Activated naive CD4-positive, alpha-beta T cell treated with anti-CD3 and anti-CD28 coated beads, Interleukin-2, amount 10 ng/mL, durations not matched to agents 7 days and 5 days (primary cell): ENCODE measurements at regions not wholly inside any gene's neighbourhood (a gene's known extent, or its start where the extent isn't known, plus 50 kb on each side); places are given as distances from the start of the nearest gene placed in this dataset.

Experiments
- CTCF ChIA-PET: fragments of 350-600 bp; sonication (Branson Sonifier 250); formaldehyde crosslinking; loops from one replicate; lab custom pipeline; 2021; ENCODE audit warnings: antibody characterized with exemption; lab: Charles Lee
- DNase-seq: peaks from one replicate; pipeline ENCODE4 v3.0.0-alpha.2; 2020
- H3K27ac Mint-ChIP-seq: one replicate; pipeline ENCODE4 v1.8.0; 2021; ENCODE audit warnings: mild to moderate bottlenecking, moderate library complexity, mixed read lengths
- H3K27me3 Mint-ChIP-seq: one replicate; pipeline ENCODE4 v1.8.0; 2021; ENCODE audit warnings: mild to moderate bottlenecking, mixed read lengths
- H3K36me3 Mint-ChIP-seq: one replicate; pipeline ENCODE4 v1.8.0; 2021; ENCODE audit warnings: mixed read lengths
- H3K4me1 Mint-ChIP-seq: one replicate; pipeline ENCODE4 v1.8.0; 2021; ENCODE audit warnings: mixed read lengths
- H3K4me3 Mint-ChIP-seq: one replicate; pipeline ENCODE4 v1.8.0; 2021; ENCODE audit warnings: mild to moderate bottlenecking, moderate library complexity, mixed read lengths
- H3K9me3 Mint-ChIP-seq: one replicate; pipeline ENCODE4 v1.8.0; 2021; ENCODE audit warnings: mixed read lengths

DNA sequence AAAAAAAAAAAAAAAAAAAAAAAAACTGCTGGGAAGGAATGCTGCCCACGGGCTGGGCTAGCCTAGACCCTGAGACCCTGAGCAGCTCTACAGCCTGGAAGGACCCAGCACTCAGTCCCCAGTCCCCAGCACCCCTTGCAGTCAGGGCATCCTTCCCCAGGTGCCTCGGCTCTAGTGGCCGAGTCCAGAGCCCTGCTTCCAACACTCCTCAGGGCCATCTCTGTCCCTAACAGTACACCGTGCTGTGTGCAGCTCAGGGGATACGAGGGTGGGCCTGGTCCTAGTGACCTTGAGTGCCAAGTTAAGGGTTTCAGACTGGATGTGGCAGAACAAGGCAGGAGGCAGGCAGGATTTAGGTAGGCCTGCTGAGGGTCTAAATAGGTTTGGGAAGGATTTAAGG, 50.2 kb upstream of the LRP8 start:
- Mint-ChIP-seq H3K4me1 (no peaks in the 10 kb centered on the region), H3K36me3 (no peaks in the 10 kb centered on the region), H3K27me3 (peaks cover 55% of the 10 kb centered on the region), H3K9me3 (no peaks in the 10 kb centered on the region), H3K4me3 (no peak overlapping the region), H3K27ac (no peak overlapping the region)
- CTCF ChIA-PET: no interaction called here
- DNase-seq: peak; percentile 17

DNA sequence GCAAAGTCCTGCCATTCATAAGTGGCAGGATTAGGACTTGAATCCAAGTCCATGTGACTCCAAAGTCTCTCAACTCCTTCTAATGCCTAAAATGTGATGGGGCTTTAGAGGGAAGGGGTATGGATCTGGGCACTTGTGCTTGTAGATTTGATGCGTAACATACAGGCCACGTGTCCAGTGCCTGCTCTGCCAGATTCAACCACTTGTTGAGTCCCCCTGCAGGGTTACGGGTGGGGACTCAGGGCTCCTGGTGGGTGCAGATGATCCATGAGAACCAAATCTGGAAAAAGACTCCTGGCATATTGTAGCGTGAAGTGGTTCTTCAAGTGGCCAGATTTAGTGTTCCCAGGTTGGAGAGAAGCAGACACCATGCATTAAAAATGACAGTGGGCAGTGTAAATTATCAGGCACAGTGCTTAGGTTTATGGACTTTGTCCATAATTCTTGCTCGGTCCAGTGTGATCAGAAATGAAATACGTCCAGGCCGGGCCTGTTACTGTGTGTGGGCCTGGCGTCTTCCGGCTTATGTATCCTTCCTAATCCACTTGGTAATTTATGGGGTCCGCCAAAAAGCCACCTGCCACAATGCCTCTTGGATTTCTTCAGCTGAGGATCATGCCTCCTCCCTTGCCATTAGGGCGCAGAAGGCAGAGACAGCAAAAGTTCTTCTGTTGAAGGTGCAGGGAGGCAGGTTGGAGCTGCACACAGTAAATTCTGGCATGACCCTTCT, 51.2 kb upstream of the LRP8 start:
- H3K27ac Mint-ChIP-seq: no peak overlapping the region
- no peaks in the 10 kb centered on the region for H3K9me3 Mint-ChIP-seq
- no peaks in the 10 kb centered on the region for H3K4me1 Mint-ChIP-seq
- H3K36me3 Mint-ChIP-seq: no peaks in the 10 kb centered on the region
- H3K27me3 Mint-ChIP-seq: peaks cover 65% of the 10 kb centered on the region
- no peak overlapping the region for H3K4me3 Mint-ChIP-seq
- CTCF ChIA-PET: no interaction called here
- peak; percentile 11 for DNase-seq

DNA sequence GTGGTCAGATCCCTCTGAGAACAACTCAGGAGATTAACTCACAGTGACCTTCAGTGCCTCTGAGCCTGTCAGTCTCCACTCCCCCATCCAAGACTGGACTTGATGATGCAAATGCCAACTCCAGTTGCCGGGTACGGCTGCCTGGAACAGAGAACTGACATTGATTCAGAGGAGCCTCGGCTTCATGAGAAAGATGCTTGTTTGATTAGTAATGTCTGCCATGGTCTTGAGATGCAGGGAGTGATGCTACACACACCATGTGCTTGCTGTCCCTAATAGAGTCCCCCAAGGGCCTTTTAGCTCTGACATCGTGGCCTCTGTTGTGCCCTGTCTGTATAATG, 51.8 kb upstream of the LRP8 start:
- no peak overlapping the region for H3K4me3 Mint-ChIP-seq
- H3K36me3 Mint-ChIP-seq: no peaks in the 10 kb centered on the region
- DNase-seq: peak; percentile 2
- peaks cover 65% of the 10 kb centered on the region for H3K27me3 Mint-ChIP-seq
- H3K27ac Mint-ChIP-seq: no peak overlapping the region
- H3K4me1 Mint-ChIP-seq: no peaks in the 10 kb centered on the region
- H3K9me3 Mint-ChIP-seq: no peaks in the 10 kb centered on the region
- CTCF ChIA-PET: no interaction called here

DNA sequence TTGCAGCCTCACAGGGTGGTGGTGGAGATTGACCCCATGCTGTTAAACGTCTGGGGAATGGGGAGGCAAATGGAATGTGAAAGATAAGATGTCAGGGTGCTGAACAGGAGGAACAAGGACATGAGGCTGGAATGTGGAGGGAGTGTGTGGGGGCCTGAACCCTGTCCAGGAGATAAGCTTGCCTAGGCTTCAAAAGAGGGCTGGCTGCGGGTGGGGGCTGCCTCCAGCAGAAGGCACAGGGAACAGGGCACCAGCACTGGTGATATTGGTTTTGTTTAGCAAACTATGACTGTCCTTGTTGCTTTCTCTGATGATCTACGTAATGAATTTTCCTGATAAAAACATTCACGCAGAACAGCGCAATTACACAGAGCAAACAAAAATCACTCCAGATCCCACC, 52.4 kb upstream of the LRP8 start:
- DNase-seq: no peak
- no peaks in the 10 kb centered on the region for H3K4me1 Mint-ChIP-seq
- no peaks in the 10 kb centered on the region for H3K36me3 Mint-ChIP-seq
- H3K4me3 Mint-ChIP-seq: no peak overlapping the region
- CTCF ChIA-PET: no interaction called here
- peaks cover 67% of the 10 kb centered on the region for H3K27me3 Mint-ChIP-seq
- H3K27ac Mint-ChIP-seq: no peak overlapping the region
- no peaks in the 10 kb centered on the region for H3K9me3 Mint-ChIP-seq

DNA sequence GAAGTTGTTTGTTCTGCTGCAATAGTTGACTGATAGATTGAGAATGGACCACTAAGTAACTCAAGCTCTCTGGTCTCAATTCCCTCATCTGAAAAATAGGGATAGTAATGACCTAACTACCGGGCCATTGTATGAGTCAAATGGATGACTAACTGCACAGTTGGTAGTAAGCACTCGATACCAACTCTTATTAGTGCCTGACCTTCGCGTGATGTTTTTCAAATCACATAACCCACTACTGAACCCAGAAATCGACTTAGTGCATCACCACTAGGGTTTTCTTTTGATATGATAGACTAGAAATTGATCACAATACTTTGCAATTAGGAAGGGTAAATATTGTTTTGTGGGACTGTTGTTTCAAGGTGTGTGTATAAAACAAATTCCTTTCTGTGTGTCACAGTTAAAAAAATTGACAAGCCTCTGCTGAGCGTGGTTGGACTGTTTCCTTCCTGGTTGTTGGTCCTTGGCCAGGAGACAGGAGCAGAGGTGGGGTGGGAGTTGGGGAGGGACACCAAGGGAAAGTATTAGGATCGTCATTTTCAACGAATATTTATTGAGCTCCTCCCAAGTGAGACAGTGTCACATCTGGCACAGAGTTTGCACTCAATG, 54.0 kb upstream of the LRP8 start:
- CTCF ChIA-PET: no interaction called here
- Mint-ChIP-seq H3K36me3 (no peaks in the 10 kb centered on the region), H3K4me3 (no peak overlapping the region), H3K4me1 (no peaks in the 10 kb centered on the region), H3K27me3 (peaks cover 71% of the 10 kb centered on the region), H3K9me3 (no peaks in the 10 kb centered on the region), H3K27ac (no peak overlapping the region)
- DNase-seq: no peak

DNA sequence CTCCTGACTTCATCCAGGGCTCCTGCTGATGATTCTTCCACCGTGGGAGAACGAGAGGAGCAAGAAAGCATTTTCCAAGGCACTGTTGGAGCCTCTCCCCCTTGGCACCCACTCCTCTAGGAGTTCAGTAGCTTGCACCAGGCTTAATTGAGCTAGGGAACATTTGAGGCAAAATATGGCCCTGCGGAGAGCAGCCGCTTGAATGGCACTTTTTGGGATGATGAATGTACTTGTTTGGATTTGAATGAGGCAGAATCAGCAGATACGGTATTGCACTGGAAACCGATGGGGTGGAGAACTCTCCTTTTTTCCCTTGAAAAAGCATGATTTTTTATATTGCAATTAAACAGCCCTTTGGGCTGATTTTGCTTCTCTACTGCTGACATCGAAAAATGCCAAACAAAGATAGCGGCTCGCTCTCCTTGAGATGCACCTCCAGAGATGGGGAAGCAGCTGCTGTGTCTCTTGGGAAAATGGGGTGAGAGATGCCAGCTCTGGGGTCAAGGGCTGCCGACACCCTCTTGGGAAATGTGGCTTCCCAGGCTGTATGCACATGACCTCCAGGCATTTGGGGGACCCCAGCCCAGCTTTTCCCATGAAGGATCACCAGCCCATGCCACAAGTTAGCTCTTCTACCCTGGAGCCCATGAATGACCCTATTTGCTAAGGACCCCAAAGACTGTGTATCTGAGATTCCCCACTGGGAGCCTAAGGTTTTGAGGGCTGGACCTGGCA, 55.4 kb upstream of the LRP8 start:
- DNase-seq: no peak
- Mint-ChIP-seq H3K4me3 (no peak overlapping the region), H3K27ac (no peak overlapping the region), H3K27me3 (peaks cover 64% of the 10 kb centered on the region), H3K36me3 (no peaks in the 10 kb centered on the region), H3K9me3 (peaks cover 3% of the 10 kb centered on the region), H3K4me1 (no peaks in the 10 kb centered on the region)
- CTCF ChIA-PET: no interaction called here

DNA sequence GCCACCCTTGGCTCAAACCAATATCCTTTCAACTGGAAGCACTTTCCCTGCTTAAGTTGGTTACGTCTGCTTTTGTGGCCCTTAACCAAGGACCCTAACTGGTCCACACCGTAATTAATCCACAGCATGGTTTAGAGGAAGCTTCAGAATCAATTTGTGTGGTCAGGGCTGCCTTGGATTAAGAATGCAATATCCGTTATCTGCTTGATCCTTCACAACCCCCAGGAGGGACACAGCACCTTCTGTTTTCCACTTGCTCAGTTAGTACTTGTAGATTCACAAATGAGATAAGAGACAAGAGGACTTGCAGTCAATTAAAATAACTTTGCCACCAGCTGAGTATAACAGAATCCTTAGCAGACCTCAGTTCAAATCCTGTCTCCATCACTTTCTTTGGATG, 56.9 kb upstream of the LRP8 start:
- Mint-ChIP-seq H3K36me3 (no peaks in the 10 kb centered on the region), H3K4me3 (no peak overlapping the region), H3K4me1 (no peaks in the 10 kb centered on the region), H3K27me3 (peaks cover 66% of the 10 kb centered on the region), H3K27ac (no peak overlapping the region), H3K9me3 (peaks cover 3% of the 10 kb centered on the region)
- no peak for DNase-seq
- CTCF ChIA-PET: no interaction called here

DNA sequence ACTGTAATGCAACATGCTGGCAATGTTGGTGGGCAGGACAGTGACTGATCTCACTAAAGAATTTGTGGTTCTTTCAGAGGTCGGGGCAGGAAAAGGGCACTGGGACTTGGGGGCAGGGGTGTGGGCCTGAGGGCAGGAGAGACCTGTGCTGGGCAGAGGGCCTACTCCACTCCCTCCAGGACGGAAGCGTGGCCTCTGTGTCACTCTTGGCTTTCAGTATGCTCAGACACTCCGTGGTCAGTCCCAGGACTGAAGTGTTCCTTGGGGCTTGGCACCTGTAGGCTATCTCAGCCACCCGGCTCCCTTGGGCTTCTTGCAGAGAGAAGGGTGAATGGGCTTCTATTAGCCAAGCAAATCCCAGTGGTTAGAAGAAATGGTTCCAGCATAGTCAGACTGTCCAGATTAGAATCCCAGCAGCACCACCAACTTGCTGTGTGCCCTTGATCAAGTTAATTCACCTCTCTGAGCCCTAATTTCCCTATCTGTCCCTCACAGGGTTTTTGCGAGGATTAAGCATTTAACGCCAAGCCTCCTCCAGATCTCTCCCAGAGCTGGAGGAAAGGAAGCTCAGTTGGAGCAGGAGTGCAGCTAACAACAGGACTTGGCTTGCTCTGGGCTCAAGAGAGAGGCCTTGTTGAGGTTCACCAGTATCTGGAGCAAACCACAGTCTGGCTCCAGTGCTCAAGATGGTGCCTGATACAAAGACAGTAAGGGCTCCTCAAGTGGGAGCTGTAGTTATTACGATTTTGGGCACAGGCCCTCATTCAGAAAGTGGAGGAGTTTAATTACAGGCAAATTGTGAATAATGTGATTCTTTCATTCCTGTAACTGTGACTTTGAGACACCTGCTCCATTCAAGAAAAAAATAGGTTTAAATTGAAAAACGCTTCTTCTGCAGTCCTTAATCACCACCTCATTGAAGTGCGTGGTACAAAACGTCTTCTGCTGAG, 57.7 kb upstream of the LRP8 start:
- Mint-ChIP-seq H3K9me3 (peaks cover 3% of the 10 kb centered on the region), H3K27me3 (peaks cover 66% of the 10 kb centered on the region)
- CTCF ChIA-PET: interaction anchor here (1.1 to 1.2 kb wide), 2 partner anchors 18 to 107 kb away, joined by 3 to 4 read pairs; no protein-coding TSS in a partner anchor

DNA sequence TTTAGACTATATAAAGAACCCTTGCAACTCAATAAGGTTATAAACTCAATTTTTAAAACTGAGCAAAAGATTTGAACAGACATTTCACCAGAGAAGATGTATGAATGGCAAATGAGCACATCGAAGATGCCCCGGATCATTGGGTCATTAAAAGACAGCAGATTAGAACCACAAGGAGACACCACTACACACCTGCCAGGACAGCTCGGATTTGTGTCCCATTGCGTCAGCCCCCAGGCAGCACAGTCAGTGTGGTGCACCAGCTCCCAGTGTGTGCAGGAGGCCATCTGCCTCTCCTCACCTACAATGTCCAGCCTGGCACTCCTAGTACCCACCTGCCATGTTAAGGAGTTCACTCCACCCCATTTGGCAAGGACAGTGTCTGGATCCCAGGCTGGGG, 61.1 kb upstream of the LRP8 start:
- H3K4me3 Mint-ChIP-seq: no peak overlapping the region
- no peak overlapping the region for H3K27ac Mint-ChIP-seq
- DNase-seq: no peak
- CTCF ChIA-PET: interaction anchor here (1.1 to 9.7 kb wide), 2 partner anchors 109 to 123 kb away, joined by 3 to 141 read pairs; no protein-coding TSS in a partner anchor
- H3K36me3 Mint-ChIP-seq: no peaks in the 10 kb centered on the region
- peaks cover 51% of the 10 kb centered on the region for H3K27me3 Mint-ChIP-seq
- peaks cover 3% of the 10 kb centered on the region for H3K9me3 Mint-ChIP-seq
- no peaks in the 10 kb centered on the region for H3K4me1 Mint-ChIP-seq

More for the DNA sequence above, 57.7 kb upstream of the LRP8 start:
- no peak for DNase-seq
- H3K4me3 Mint-ChIP-seq: no peak overlapping the region
- no peak overlapping the region for H3K27ac Mint-ChIP-seq
- no peaks in the 10 kb centered on the region for H3K4me1 Mint-ChIP-seq
- H3K36me3 Mint-ChIP-seq: no peaks in the 10 kb centered on the region

DNA sequence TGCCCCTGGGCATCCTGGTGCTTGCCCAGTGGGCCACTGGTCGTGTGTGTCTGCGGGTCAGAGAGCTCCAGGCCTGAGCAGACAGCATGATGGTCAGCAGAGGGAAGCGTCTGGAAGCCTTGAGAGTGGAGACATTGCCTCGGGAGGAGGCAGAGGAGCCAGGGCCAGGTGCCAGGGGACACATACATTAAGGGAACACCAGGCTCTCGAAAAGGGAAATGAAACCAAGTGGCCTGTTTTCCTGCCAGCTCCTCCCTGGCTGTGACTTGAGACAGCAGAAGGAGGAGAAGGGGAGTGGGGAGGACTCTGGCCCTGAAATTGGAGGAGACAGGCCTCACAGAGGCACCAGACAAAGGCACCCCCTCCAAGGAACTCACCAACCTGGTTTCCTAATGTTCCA, 62.4 kb upstream of the LRP8 start:
- no peak for DNase-seq
- H3K27me3 Mint-ChIP-seq: peaks cover 52% of the 10 kb centered on the region
- no peaks in the 10 kb centered on the region for H3K36me3 Mint-ChIP-seq
- no peak overlapping the region for H3K27ac Mint-ChIP-seq
- no peak overlapping the region for H3K4me3 Mint-ChIP-seq
- H3K9me3 Mint-ChIP-seq: peaks cover 3% of the 10 kb centered on the region
- CTCF ChIA-PET: interaction anchor here (0.7 to 9.7 kb wide), 2 partner anchors 58 to 110 kb away, joined by 4 to 141 read pairs; no protein-coding TSS in a partner anchor
- no peaks in the 10 kb centered on the region for H3K4me1 Mint-ChIP-seq

DNA sequence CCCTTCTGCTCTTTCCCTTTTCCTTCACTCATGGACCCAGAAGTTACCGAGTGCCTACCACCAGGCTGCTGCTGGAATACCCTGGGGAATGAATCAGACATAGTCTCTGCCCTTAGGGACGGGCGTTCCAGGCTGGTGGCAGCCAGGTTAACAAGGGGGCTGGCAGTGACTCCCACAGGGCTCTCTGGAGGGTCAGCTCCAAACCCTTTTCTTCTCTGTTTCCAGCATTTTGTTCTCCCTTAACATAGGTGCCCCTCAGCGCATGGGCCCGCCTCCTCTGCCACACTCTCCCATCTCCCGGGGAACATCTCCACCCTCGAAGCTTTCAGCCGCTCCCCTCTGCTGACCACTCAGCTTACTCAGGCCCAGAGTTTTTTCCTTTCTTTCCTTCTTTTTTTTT, 62.9 kb upstream of the LRP8 start:
- H3K9me3 Mint-ChIP-seq: peaks cover 3% of the 10 kb centered on the region
- no peak for DNase-seq
- no peak overlapping the region for H3K27ac Mint-ChIP-seq
- CTCF ChIA-PET: interaction anchor here (0.7 to 9.7 kb wide), 2 partner anchors 58 to 111 kb away, joined by 4 to 141 read pairs; no protein-coding TSS in a partner anchor
- H3K4me3 Mint-ChIP-seq: no peak overlapping the region
- H3K27me3 Mint-ChIP-seq: peaks cover 51% of the 10 kb centered on the region
- H3K36me3 Mint-ChIP-seq: no peaks in the 10 kb centered on the region
- no peaks in the 10 kb centered on the region for H3K4me1 Mint-ChIP-seq

DNA sequence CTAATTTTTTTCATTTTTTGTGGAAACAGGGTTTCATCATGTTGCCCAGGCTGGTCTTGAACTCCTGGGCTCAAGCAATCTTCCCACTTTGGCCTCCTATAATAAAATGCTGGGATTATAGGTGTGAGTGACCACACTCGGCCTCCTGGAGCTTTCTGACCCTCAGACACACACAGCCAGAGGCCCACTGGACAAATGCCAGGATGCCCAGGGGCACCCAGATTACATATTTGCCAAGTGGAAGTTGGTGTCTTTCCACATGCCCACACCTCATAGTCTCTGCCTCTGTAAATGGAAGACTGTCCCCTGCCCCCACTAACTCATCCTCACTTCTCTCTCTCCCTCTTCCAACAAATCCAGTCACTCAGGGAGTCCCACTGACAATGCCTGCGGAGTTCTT, 63.4 kb upstream of the LRP8 start:
- no peak overlapping the region for H3K27ac Mint-ChIP-seq
- CTCF ChIA-PET: interaction anchor here (3.0 to 9.7 kb wide), 2 partner anchors 111 to 125 kb away, joined by 15 to 141 read pairs; no protein-coding TSS in a partner anchor

DNA sequence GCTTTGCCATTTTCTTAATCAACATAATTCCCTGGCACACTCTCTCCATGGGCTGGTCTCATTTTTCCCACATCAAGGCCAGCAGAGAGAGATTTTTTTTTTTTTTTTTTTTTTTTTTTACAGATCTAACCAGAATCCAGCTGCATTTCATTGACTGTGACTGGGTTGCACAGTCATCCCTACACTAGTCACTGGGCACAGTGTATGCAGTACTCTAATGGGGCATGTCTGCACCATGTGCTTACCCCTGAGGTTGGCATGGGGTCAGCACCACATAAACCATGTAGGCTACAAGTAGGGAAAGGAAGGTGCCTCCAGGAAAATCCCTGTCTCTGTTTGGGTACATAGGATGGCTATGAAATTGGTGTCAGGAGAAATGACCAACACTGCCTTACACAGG, 64.1 kb upstream of the LRP8 start:
- Mint-ChIP-seq H3K27me3 (peaks cover 51% of the 10 kb centered on the region), H3K9me3 (peaks cover 3% of the 10 kb centered on the region)
- CTCF ChIA-PET: interaction anchor here (1.1 to 9.7 kb wide), 5 partner anchors 12 to 151 kb away, joined by 3 to 141 read pairs (median 15); no protein-coding TSS in a partner anchor

More for the DNA sequence above, 63.4 kb upstream of the LRP8 start:
- Mint-ChIP-seq H3K4me3 (no peak overlapping the region), H3K4me1 (no peaks in the 10 kb centered on the region), H3K9me3 (peaks cover 3% of the 10 kb centered on the region), H3K27me3 (peaks cover 51% of the 10 kb centered on the region), H3K36me3 (no peaks in the 10 kb centered on the region)
- DNase-seq: no peak

More for the DNA sequence above, 64.1 kb upstream of the LRP8 start:
- no peak for DNase-seq
- Mint-ChIP-seq H3K27ac (no peak overlapping the region), H3K4me3 (no peak overlapping the region), H3K4me1 (no peaks in the 10 kb centered on the region), H3K36me3 (no peaks in the 10 kb centered on the region)
